Fibroblast of lung (primary cell): ENCODE measurements at regions not wholly inside any gene's neighbourhood (a gene's known extent, or its start where the extent isn't known, plus 50 kb on each side); places are given as distances from the start of the nearest gene placed in this dataset.

ENCODE experiments used
- DNase-seq, 2 donors: peaks; one replicate each; pipeline versions ENCODE4 v3.0.0 to v3.0.0-alpha.2; 2010; ENCODE audit warnings: low read depth in 2 of 2
- H2AFZ ChIP-seq: 2 replicates; pipeline ENCODE4 v1.5.1; 2012; ENCODE audit warnings: low read length, control low read depth, inconsistent platforms
- H3K27ac ChIP-seq: 2 replicates; pipeline ENCODE4 v1.5.1; 2011; ENCODE audit warnings: low read length, control low read depth; ENCODE audit not compliant: insufficient read depth
- H3K27me3 ChIP-seq: 2 replicates; pipeline ENCODE4 v1.5.1; 2011; ENCODE audit warnings: mild to moderate bottlenecking, low read length; ENCODE audit not compliant: control insufficient read depth, insufficient read depth
- H3K36me3 ChIP-seq: 2 replicates; pipeline ENCODE4 v1.5.1; 2011; ENCODE audit warnings: low read length; ENCODE audit not compliant: control insufficient read depth, insufficient read depth
- H3K4me1 ChIP-seq: 2 replicates; pipeline ENCODE4 v1.5.1; 2011; ENCODE audit warnings: low read length; ENCODE audit not compliant: control insufficient read depth, insufficient read depth; ENCODE audit errors: extremely low read depth
- H3K4me2 ChIP-seq: 2 replicates; pipeline ENCODE4 v1.5.1; 2011; ENCODE audit warnings: low read length, control low read depth; ENCODE audit not compliant: insufficient read depth; ENCODE audit errors: extremely low read depth
- H3K4me3 ChIP-seq, 4 experiments: fragments of 200-600 bp in 1 of 4; sonication (generic) in 1 of 4; replicated peaks in 1 of 4; 2 replicates each; pipeline ENCODE4 v1.5.1; 2011 to 2016; ENCODE audit warnings: low read length in 4 of 4, low read depth in 3 of 4, mild to moderate bottlenecking in 3 of 4, control low read depth in 2 of 4, inconsistent platforms in 1 of 4, mixed read lengths in 1 of 4; ENCODE audit not compliant: insufficient read depth in 1 of 4; ENCODE audit errors: control extremely low read depth in 1 of 4
- H3K79me2 ChIP-seq: 2 replicates; pipeline ENCODE4 v1.5.1; 2012; ENCODE audit warnings: mild to moderate bottlenecking, low read length, inconsistent platforms; ENCODE audit not compliant: control insufficient read depth, insufficient read depth
- H3K9ac ChIP-seq: 2 replicates; pipeline ENCODE4 v1.5.1; 2011; ENCODE audit warnings: mild to moderate bottlenecking, low read length, control low read depth; ENCODE audit not compliant: insufficient read depth
- H3K9me3 ChIP-seq: 2 replicates; pipeline ENCODE4 v1.5.1; 2012; ENCODE audit warnings: low read depth, low read length; ENCODE audit not compliant: control insufficient read depth, insufficient read depth
- H4K20me1 ChIP-seq: 2 replicates; pipeline ENCODE4 v1.5.1; 2011; ENCODE audit warnings: low read length; ENCODE audit not compliant: control insufficient read depth, insufficient read depth; ENCODE audit errors: extremely low read depth
- EZH2 ChIP-seq: IDR thresholded peaks from 2 replicates; pipeline ENCODE4 v1.5.1; 2012; ENCODE audit warnings: low read length, control low read depth, mild to moderate bottlenecking; ENCODE audit errors: missing control alignments
- TF ChIP-seq, protein P1 (sequence below), 2 donors: IDR thresholded peaks in 1 of 2; conservative IDR thresholded peaks in 1 of 2; 1 replicate in 1 of 2; 2 replicates in 1 of 2; pipeline ENCODE4 v1.5.1; 2011 to 2012; ENCODE audit warnings: low read length in 2 of 2, control low read depth in 1 of 2, inconsistent platforms in 1 of 2, low read depth in 1 of 2, mild to moderate bottlenecking in 1 of 2

DNA sequence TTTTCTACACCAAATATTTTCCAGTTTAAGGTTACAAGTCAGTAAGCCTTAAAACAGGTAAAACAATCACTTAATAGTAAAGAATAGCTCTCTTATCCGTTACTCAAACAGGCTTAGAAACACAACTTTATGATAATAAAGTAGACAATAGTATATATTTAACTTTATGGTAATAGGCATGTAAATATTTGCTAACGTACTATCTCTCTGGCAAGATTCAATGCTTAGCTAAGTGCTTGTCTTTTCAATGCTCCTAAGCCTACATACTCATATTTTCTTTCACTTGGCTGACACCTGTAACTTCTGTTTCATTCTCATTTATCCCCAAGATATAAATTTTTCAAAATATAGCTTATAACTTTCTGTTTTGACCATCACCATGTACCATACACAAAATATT lies 358.2 kb downstream of the HTR1B start:
- Histone ChIP-seq H4K20me1 (no peaks in the 10 kb centered on the region), H3K4me1 (no peaks in the 10 kb centered on the region), H3K36me3 (no peaks in the 10 kb centered on the region), H3K9me3 (no peaks in the 10 kb centered on the region), H3K9ac (no peak overlapping the region), H3K79me2 (no peaks in the 10 kb centered on the region), H3K27me3 (no peaks in the 10 kb centered on the region), H3K4me3 (no peak overlapping the region), H2AFZ (no peak overlapping the region), H3K4me2 (no peak overlapping the region), H3K27ac (no peak overlapping the region)
- TF ChIP-seq, protein P1, sequence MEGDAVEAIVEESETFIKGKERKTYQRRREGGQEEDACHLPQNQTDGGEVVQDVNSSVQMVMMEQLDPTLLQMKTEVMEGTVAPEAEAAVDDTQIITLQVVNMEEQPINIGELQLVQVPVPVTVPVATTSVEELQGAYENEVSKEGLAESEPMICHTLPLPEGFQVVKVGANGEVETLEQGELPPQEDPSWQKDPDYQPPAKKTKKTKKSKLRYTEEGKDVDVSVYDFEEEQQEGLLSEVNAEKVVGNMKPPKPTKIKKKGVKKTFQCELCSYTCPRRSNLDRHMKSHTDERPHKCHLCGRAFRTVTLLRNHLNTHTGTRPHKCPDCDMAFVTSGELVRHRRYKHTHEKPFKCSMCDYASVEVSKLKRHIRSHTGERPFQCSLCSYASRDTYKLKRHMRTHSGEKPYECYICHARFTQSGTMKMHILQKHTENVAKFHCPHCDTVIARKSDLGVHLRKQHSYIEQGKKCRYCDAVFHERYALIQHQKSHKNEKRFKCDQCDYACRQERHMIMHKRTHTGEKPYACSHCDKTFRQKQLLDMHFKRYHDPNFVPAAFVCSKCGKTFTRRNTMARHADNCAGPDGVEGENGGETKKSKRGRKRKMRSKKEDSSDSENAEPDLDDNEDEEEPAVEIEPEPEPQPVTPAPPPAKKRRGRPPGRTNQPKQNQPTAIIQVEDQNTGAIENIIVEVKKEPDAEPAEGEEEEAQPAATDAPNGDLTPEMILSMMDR (conservative IDR thresholded peaks at IDR 0.05 in 1 of 2, IDR thresholded peaks at IDR 0.05 in 1 of 2; ENCODE audit: low read depth in 1 of 2, low read length in 2 of 2), result no peak
- TF ChIP-seq EZH2, result no peak
- no peak for DNase-seq

- no peak overlapping the region for H3K27ac ChIP-seq
- TF ChIP-seq, protein P1 (conservative IDR thresholded peaks at IDR 0.05 in 1 of 2, IDR thresholded peaks at IDR 0.05 in 1 of 2; ENCODE audit: low read depth in 1 of 2, low read length in 2 of 2), result no peak
- no peak for TF ChIP-seq EZH2
- no peak overlapping the region for H3K9ac ChIP-seq
- no peak overlapping the region for H3K4me3 ChIP-seq
- H3K4me2 ChIP-seq, result no peak overlapping the region
- H4K20me1 ChIP-seq, result no peaks in the 10 kb centered on the region
- no peaks in the 10 kb centered on the region for H3K9me3 ChIP-seq
- DNase-seq, result no peak
- H3K36me3 ChIP-seq, result no peaks in the 10 kb centered on the region
- H2AFZ ChIP-seq, result no peak overlapping the region
- H3K27me3 ChIP-seq, result no peaks in the 10 kb centered on the region
- no peaks in the 10 kb centered on the region for H3K79me2 ChIP-seq
- no peaks in the 10 kb centered on the region for H3K4me1 ChIP-seq
Measured at GRCh38 chr6:77097940-77098339, 365.4 kb downstream of the HTR1B start.

DNA sequence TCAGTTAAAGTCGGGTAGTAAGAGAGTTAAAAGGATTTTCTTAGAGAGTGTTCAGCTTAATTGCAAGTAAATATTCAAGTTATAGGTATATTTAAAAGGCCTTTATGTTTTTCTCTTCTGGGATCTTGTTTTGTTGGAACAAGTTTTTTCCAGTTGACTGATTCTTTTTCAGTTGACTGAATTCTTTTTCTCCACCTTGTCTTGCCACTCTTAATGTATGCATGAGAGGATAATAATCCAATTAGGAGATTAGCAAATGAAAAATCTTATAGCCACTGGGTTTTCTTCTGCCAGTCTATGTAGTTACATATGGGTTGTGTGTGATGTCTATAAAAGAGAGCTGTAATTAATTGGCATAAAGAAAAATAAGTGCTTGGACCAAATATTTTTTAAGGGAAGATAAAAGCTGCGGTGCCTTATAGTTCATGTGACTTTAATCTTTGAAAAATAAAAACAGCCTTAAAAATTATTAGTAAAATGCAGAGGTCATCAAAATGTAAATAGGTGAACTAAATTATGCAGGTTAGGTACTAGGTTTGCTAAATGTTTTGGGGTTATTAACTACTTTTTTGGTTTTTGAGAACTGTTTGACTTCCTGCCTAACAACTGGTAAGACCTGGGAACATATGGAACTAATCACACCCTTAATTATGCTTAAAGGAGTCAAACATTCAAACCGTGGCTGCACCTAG lies 367.2 kb downstream of the HTR1B start:
- DNase-seq, result no peak
- TF ChIP-seq EZH2, result no peak
- TF ChIP-seq, protein P1 (conservative IDR thresholded peaks at IDR 0.05 in 1 of 2, IDR thresholded peaks at IDR 0.05 in 1 of 2; ENCODE audit: low read depth in 1 of 2, low read length in 2 of 2), result no peak

More for the DNA sequence above, 367.2 kb downstream of the HTR1B start:
- H3K9ac ChIP-seq, result no peak overlapping the region
- H3K4me2 ChIP-seq, result no peak overlapping the region
- no peaks in the 10 kb centered on the region for H3K27me3 ChIP-seq
- H3K27ac ChIP-seq, result no peak overlapping the region
- no peaks in the 10 kb centered on the region for H3K79me2 ChIP-seq
- no peaks in the 10 kb centered on the region for H3K36me3 ChIP-seq
- H3K4me3 ChIP-seq, result no peak overlapping the region
- no peaks in the 10 kb centered on the region for H4K20me1 ChIP-seq
- H2AFZ ChIP-seq, result no peak overlapping the region
- H3K4me1 ChIP-seq, result no peaks in the 10 kb centered on the region
- no peaks in the 10 kb centered on the region for H3K9me3 ChIP-seq
